Endothelial cell of umbilical vein (primary cell): ENCODE measurements at regions not wholly inside any gene's neighbourhood (a gene's known extent, or its start where the extent isn't known, plus 50 kb on each side); places are given as distances from the start of the nearest gene placed in this dataset. TPM values are rescaled to one million over a fixed set of nuclear protein-coding genes. Genes with fewer than 3 reads are reported as not detected.

Experiments used
- BruUV-seq: library from RNA; stranded (reverse); fragments of 400-500 nt; replicated peaks from 2 replicates; lab custom pipeline; 2021; lab: Mats Ljungman, UMichigan
- CTCF ChIA-PET: fragments of 300-600, 350-600 bp; sonication (Branson Sonifier 250); formaldehyde crosslinking; loops from one replicate; lab custom pipeline; 2021; ENCODE audit warnings: antibody characterized with exemption, inconsistent platforms; lab: Charles Lee
- POLR2A ChIA-PET: fragments of 300-600, 350-600 bp; sonication (Branson Sonifier 250); formaldehyde crosslinking; loops from one replicate; lab custom pipeline; 2021; ENCODE audit warnings: antibody characterized with exemption, inconsistent platforms; lab: Charles Lee
- DNase-seq: peaks from one replicate; pipeline ENCODE4 v3.0.0-alpha.2; 2011; ENCODE audit warnings: low read depth, low spot score
- FAIRE-seq: peaks from 2 replicates; lab custom pipeline; 2011; peaks lifted over from hg19 to GRCh38; lab: Jason Lieb, UNC
- H2AFZ ChIP-seq: 2 replicates; pipeline ENCODE4 v1.6.0; 2012; ENCODE audit warnings: low read depth, low read length, control low read depth, inconsistent platforms
- H3K27ac ChIP-seq: 2 replicates; pipeline ENCODE4 v1.5.1; 2011; ENCODE audit warnings: low read depth, mild to moderate bottlenecking, control low read depth, low read length, moderate library complexity; ENCODE audit not compliant: insufficient read depth
- H3K27me3 ChIP-seq, 2 experiments: 2 replicates each; pipeline versions ENCODE4 v1.6.0 to v1.6.1; 2011; ENCODE audit warnings: low read length in 2 of 2, mixed read lengths in 1 of 2; ENCODE audit not compliant: control insufficient read depth in 2 of 2, insufficient read depth in 2 of 2
- H3K36me3 ChIP-seq, 2 experiments: 2 replicates in 1 of 2; 3 replicates in 1 of 2; pipeline ENCODE4 v1.5.1; 2011; ENCODE audit warnings: low read length in 2 of 2, mild to moderate bottlenecking in 1 of 2, moderate library complexity in 1 of 2; ENCODE audit not compliant: control insufficient read depth in 2 of 2, insufficient read depth in 2 of 2; ENCODE audit errors: extremely low read depth in 1 of 2
- H3K4me1 ChIP-seq: 3 replicates; pipeline ENCODE4 v1.5.1; 2011; ENCODE audit warnings: mild to moderate bottlenecking, low read length; ENCODE audit not compliant: control insufficient read depth, insufficient read depth; ENCODE audit errors: extremely low read depth
- H3K4me2 ChIP-seq: 2 replicates; pipeline ENCODE4 v1.6.1; 2011; ENCODE audit warnings: low read length, control low read depth, mixed read lengths; ENCODE audit not compliant: insufficient read depth
- H3K4me3 ChIP-seq, 3 experiments: fragments of 200-600 bp in 1 of 3; sonication (generic), shearing (Covaris generic) in 1 of 3; replicated peaks in 1 of 3; 2 replicates each; pipeline ENCODE4 v1.5.1; 2011 to 2016; ENCODE audit warnings: control low read depth in 3 of 3, low read length in 3 of 3, mild to moderate bottlenecking in 2 of 3, inconsistent platforms in 1 of 3, low read depth in 1 of 3, moderate library complexity in 1 of 3; ENCODE audit not compliant: insufficient read depth in 1 of 3
- H3K79me2 ChIP-seq: 2 replicates; pipeline ENCODE4 v1.6.0; 2012; ENCODE audit warnings: low read length, inconsistent platforms; ENCODE audit not compliant: control insufficient read depth, insufficient read depth
- H3K9ac ChIP-seq: replicated peaks from 2 replicates; pipeline ENCODE3; 2011; ENCODE audit warnings: low read length, control low read depth; ENCODE audit not compliant: insufficient read depth; ENCODE audit errors: extremely low read depth
- H3K9me1 ChIP-seq: replicated peaks from 3 replicates; pipeline ENCODE4 v1.6.0; 2011; ENCODE audit warnings: mild to moderate bottlenecking, low read length; ENCODE audit not compliant: control insufficient read depth, insufficient read depth; ENCODE audit errors: extremely low read depth
- H3K9me3 ChIP-seq: replicated peaks from 2 replicates; pipeline ENCODE4 v1.5.1; 2012; ENCODE audit warnings: low read length, inconsistent platforms; ENCODE audit not compliant: control insufficient read depth, insufficient read depth
- H4K20me1 ChIP-seq: replicated peaks from 2 replicates; pipeline ENCODE3; 2011; ENCODE audit warnings: mild to moderate bottlenecking, low read length; ENCODE audit not compliant: control insufficient read depth, insufficient read depth; ENCODE audit errors: extremely low read depth
- FOS ChIP-seq: IDR thresholded peaks from 2 replicates; pipeline ENCODE4 v1.6.1; 2011; ENCODE audit warnings: mild to moderate bottlenecking, low read length, moderate library complexity, borderline replicate concordance; ENCODE audit not compliant: insufficient read depth
- MYC ChIP-seq: IDR thresholded peaks from one replicate; pipeline ENCODE4 v1.6.1; 2011; ENCODE audit warnings: mild to moderate bottlenecking, low read depth, low read length
- POLR2A ChIP-seq: IDR thresholded peaks from 2 replicates; pipeline ENCODE4 v1.6.1; 2012; ENCODE audit warnings: low read depth, mild to moderate bottlenecking, control low read depth, low read length
- POLR2AphosphoS5 ChIP-seq: IDR thresholded peaks from 2 replicates; pipeline ENCODE4 v1.6.1; 2012; ENCODE audit warnings: low read depth, mild to moderate bottlenecking, control low read depth, low read length, moderate library complexity; ENCODE audit not compliant: insufficient read depth
- dilution Hi-C: fragments of 300-500 bp; cut with MboI; formaldehyde crosslinking; loops from one replicate; pipeline ENCODE4 v1.15.0; 2019; ENCODE audit warnings: low sequenced_read_pairs; ENCODE audit not compliant: extremely low pct_ligation_motif_present
- intact Hi-C: fragments of 100-400 bp; cut with micrococcal nuclease; formaldehyde crosslinking; loops from one replicate; pipeline ENCODE4 v1.10.0; 2022
- small RNA-seq: library from RNA; depleted of rRNA; stranded (forward); fragments of <200 nt; gene quantifications from one replicate; pipeline ENCODE3, GENCODE V24; 2012; ENCODE audit warnings: low replicate concordance, low read depth; ENCODE audit not compliant: insufficient read depth, insufficient read length
- TF ChIP-seq, protein P1 (sequence below), 2 donors: IDR thresholded peaks; 1 replicate in 1 of 2; 2 replicates in 1 of 2; pipeline ENCODE4 v1.5.1; 2011; ENCODE audit warnings: low read length in 2 of 2, mild to moderate bottlenecking in 2 of 2, moderate library complexity in 2 of 2, control low read depth in 1 of 2, inconsistent platforms in 1 of 2, low read depth in 1 of 2; ENCODE audit not compliant: insufficient read depth in 1 of 2; ENCODE audit errors: extremely low read depth in 1 of 2
- TF ChIP-seq, protein P2 (sequence below): IDR thresholded peaks from 2 replicates; pipeline ENCODE4 v1.6.1; 2011; ENCODE audit not compliant: insufficient read depth, insufficient read length

DNA sequence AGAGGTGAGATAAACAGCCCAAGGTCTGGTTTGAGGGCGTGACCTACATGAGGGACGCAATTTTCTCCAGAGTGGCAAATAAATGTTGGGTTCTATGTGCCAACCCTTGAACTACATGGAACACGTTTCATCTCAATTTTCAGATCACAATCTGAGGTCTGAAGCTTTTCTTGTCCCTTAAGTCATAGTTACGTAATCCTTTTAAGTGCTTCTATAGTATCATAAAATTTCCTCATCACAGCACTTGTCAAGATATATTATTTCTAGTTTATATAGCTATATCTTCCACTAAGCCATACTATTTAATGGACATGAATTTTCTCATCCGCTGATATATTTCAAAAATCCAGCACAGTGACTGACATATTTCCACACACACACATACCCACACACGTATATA lies 53.1 kb upstream of the GRIN3A start:
- H3K27me3 ChIP-seq, result no peaks in the 10 kb centered on the region
- intact Hi-C loops, result no loop called here
- POLR2A ChIA-PET, result no interaction called here

More for the DNA sequence above, 53.1 kb upstream of the GRIN3A start:
- Histone ChIP-seq H3K79me2 (no peaks in the 10 kb centered on the region), H3K9me3 (no peaks in the 10 kb centered on the region), H4K20me1 (no peaks in the 10 kb centered on the region), H3K36me3 (no peaks in the 10 kb centered on the region), H3K9me1 (no peaks in the 10 kb centered on the region), H3K27ac (no peak overlapping the region), H2AFZ (no peak overlapping the region), H3K4me3 (no peak overlapping the region), H3K4me2 (no peak overlapping the region), H3K9ac (no peak overlapping the region), H3K4me1 (no peaks in the 10 kb centered on the region)
- no peak for FAIRE-seq
- no TSS peak for BruUV-seq
- CTCF ChIA-PET, result no interaction called here
- DNase-seq, result no peak
- TF ChIP-seq MYC, result no peak
- TF ChIP-seq, protein P1, sequence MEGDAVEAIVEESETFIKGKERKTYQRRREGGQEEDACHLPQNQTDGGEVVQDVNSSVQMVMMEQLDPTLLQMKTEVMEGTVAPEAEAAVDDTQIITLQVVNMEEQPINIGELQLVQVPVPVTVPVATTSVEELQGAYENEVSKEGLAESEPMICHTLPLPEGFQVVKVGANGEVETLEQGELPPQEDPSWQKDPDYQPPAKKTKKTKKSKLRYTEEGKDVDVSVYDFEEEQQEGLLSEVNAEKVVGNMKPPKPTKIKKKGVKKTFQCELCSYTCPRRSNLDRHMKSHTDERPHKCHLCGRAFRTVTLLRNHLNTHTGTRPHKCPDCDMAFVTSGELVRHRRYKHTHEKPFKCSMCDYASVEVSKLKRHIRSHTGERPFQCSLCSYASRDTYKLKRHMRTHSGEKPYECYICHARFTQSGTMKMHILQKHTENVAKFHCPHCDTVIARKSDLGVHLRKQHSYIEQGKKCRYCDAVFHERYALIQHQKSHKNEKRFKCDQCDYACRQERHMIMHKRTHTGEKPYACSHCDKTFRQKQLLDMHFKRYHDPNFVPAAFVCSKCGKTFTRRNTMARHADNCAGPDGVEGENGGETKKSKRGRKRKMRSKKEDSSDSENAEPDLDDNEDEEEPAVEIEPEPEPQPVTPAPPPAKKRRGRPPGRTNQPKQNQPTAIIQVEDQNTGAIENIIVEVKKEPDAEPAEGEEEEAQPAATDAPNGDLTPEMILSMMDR (IDR thresholded peaks at IDR 0.05; ENCODE audit: extremely low read depth in 1 of 2, insufficient read depth in 1 of 2, low read depth in 1 of 2, low read length in 2 of 2), result no peak
- TF ChIP-seq FOS, result no peak
- no peak for TF ChIP-seq POLR2AphosphoS5
- TF ChIP-seq POLR2A, result no peak
- TF ChIP-seq, protein P2, sequence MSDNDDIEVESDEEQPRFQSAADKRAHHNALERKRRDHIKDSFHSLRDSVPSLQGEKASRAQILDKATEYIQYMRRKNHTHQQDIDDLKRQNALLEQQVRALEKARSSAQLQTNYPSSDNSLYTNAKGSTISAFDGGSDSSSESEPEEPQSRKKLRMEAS, result no peak
- dilution Hi-C loops, result no loop called here

Small RNA genes in the stretch of these regions (small RNA-seq; reads per million reads assigned to genes)
- gene RNU6-329P, result not detected
